H9 (cell line): ENCODE measurements at regions not wholly inside any gene's neighbourhood (a gene's known extent, or its start where the extent isn't known, plus 50 kb on each side); places are given as distances from the start of the nearest gene placed in this dataset.

ENCODE experiments used
- DNase-seq: peaks from one replicate; pipeline ENCODE4 v3.0.0-alpha.2; 2017
- H2AFZ ChIP-seq: one replicate; pipeline ENCODE4 v1.6.1; 2013; ENCODE audit warnings: mild to moderate bottlenecking, low read length, control low read depth, moderate library complexity
- H2AK5ac ChIP-seq: 2 replicates; pipeline ENCODE4 v1.6.1; 2013; ENCODE audit warnings: low read length, control low read depth, mixed read lengths; ENCODE audit not compliant: insufficient read length
- H2BK120ac ChIP-seq: one replicate; pipeline ENCODE4 v1.6.1; 2013; ENCODE audit warnings: low read depth, mild to moderate bottlenecking, low read length, control low read depth, inconsistent platforms; ENCODE audit not compliant: poor library complexity, severe bottlenecking
- H2BK12ac ChIP-seq: 2 replicates; pipeline ENCODE4 v1.6.1; 2013; ENCODE audit warnings: low read length, control low read depth, mixed read lengths, low read depth; ENCODE audit not compliant: insufficient read length
- H2BK15ac ChIP-seq: 2 replicates; pipeline ENCODE4 v1.6.1; 2013; ENCODE audit warnings: low read depth, low read length, control low read depth
- H2BK20ac ChIP-seq: one replicate; pipeline ENCODE4 v1.6.1; 2013; ENCODE audit warnings: low read depth, mild to moderate bottlenecking, low read length, control low read depth, inconsistent platforms; ENCODE audit not compliant: poor library complexity, severe bottlenecking
- H2BK5ac ChIP-seq: 2 replicates; pipeline ENCODE4 v1.6.1; 2013; ENCODE audit warnings: low read length, control low read depth, mixed read lengths; ENCODE audit not compliant: insufficient read length
- H3K14ac ChIP-seq: 2 replicates; pipeline ENCODE4 v1.6.1; 2013; ENCODE audit warnings: low read length, control low read depth; ENCODE audit not compliant: insufficient read depth
- H3K18ac ChIP-seq: 2 replicates; pipeline ENCODE4 v1.6.1; 2013; ENCODE audit warnings: low read depth, mild to moderate bottlenecking, mixed read lengths, low read length, control low read depth; ENCODE audit not compliant: insufficient read length
- H3K23ac ChIP-seq: 2 replicates; pipeline ENCODE4 v1.6.1; 2013; ENCODE audit warnings: low read length, control low read depth, mixed read lengths, low read depth; ENCODE audit not compliant: insufficient read length
- H3K23me2 ChIP-seq: 2 replicates; pipeline ENCODE4 v1.6.1; 2013; ENCODE audit warnings: low read depth, mild to moderate bottlenecking, mixed read lengths, low read length, control low read depth; ENCODE audit not compliant: insufficient read length, poor library complexity, severe bottlenecking
- H3K27ac ChIP-seq: 2 replicates; pipeline ENCODE4 v1.5.1; 2013; ENCODE audit warnings: low read length, control low read depth, mixed read lengths, low read depth; ENCODE audit not compliant: insufficient read length
- H3K27me3 ChIP-seq: 2 replicates; pipeline ENCODE4 v1.6.1; 2013; ENCODE audit warnings: low read length, control low read depth, inconsistent platforms; ENCODE audit not compliant: insufficient read depth
- H3K4ac ChIP-seq: 2 replicates; pipeline ENCODE4 v1.6.1; 2013; ENCODE audit warnings: low read depth, mild to moderate bottlenecking, control low read depth, inconsistent platforms, low read length, moderate library complexity
- H3K4me1 ChIP-seq: 2 replicates; pipeline ENCODE4 v1.6.1; 2013; ENCODE audit warnings: low read length, control low read depth, inconsistent platforms; ENCODE audit not compliant: insufficient read depth
- H3K4me2 ChIP-seq: 2 replicates; pipeline ENCODE4 v1.6.1; 2013; ENCODE audit warnings: low read length, control low read depth, mixed read lengths; ENCODE audit not compliant: insufficient read length, insufficient read depth
- H3K56ac ChIP-seq: 2 replicates; pipeline ENCODE4 v1.6.1; 2013; ENCODE audit warnings: low read depth, mild to moderate bottlenecking, mixed read lengths, low read length, control low read depth; ENCODE audit not compliant: insufficient read length
- H3K79me1 ChIP-seq: 2 replicates; pipeline ENCODE4 v1.6.1; 2013; ENCODE audit warnings: low read depth, mild to moderate bottlenecking, moderate library complexity, low read length, control low read depth, inconsistent platforms; ENCODE audit not compliant: insufficient read depth, poor library complexity, severe bottlenecking
- H3K79me2 ChIP-seq: 2 replicates; pipeline ENCODE4 v1.6.1; 2013; ENCODE audit warnings: low read length, control low read depth, inconsistent platforms; ENCODE audit not compliant: insufficient read depth
- H3K9ac ChIP-seq: 2 replicates; pipeline ENCODE4 v1.6.1; 2013; ENCODE audit warnings: low read length, control low read depth, mixed read lengths; ENCODE audit not compliant: insufficient read length; ENCODE audit errors: extremely low read depth
- H3K9me3 ChIP-seq: one replicate; pipeline ENCODE4 v1.6.1; 2013; ENCODE audit warnings: low read depth, low read length, inconsistent platforms; ENCODE audit not compliant: control insufficient read depth
- H3T11ph ChIP-seq: one replicate; pipeline ENCODE4 v1.6.1; 2013; ENCODE audit warnings: mild to moderate bottlenecking, low read length, control low read depth, inconsistent platforms
- H4K20me1 ChIP-seq: one replicate; pipeline ENCODE4 v1.6.1; 2013; ENCODE audit not compliant: control insufficient read depth, insufficient read length, insufficient read depth
- H4K5ac ChIP-seq: 2 replicates; pipeline ENCODE4 v1.6.1; 2013; ENCODE audit warnings: low read depth, mild to moderate bottlenecking, mixed read lengths, low read length, control low read depth; ENCODE audit not compliant: insufficient read length
- H4K8ac ChIP-seq: replicated peaks from 2 replicates; pipeline ENCODE4 v1.6.1; 2013; ENCODE audit warnings: low read length, control low read depth, mixed read lengths, low read depth; ENCODE audit not compliant: insufficient read length
- H4K91ac ChIP-seq: 2 replicates; pipeline ENCODE4 v1.6.1; 2013; ENCODE audit warnings: low read depth, mild to moderate bottlenecking, moderate library complexity, mixed read lengths, low read length, control low read depth; ENCODE audit not compliant: insufficient read length
- H3K27ac Mint-ChIP-seq, 3 experiments: 2 replicates in 2 of 3; 3 replicates in 1 of 3; pipeline ENCODE4 v1.8.0; 2020 to 2021; ENCODE audit warnings: mixed read lengths in 3 of 3, mild to moderate bottlenecking in 1 of 3, moderate library complexity in 1 of 3
- H3K27me3 Mint-ChIP-seq: 2 replicates; pipeline ENCODE4 v1.8.0; 2021; ENCODE audit warnings: low read depth, mild to moderate bottlenecking, moderate library complexity, mixed read lengths
- H3K36me3 Mint-ChIP-seq, 3 experiments: 2 replicates in 2 of 3; 3 replicates in 1 of 3; pipeline ENCODE4 v1.8.0; 2020 to 2021; ENCODE audit warnings: low read depth in 3 of 3, mixed read lengths in 3 of 3; ENCODE audit not compliant: insufficient read depth in 1 of 3
- H3K4me1 Mint-ChIP-seq, 2 experiments: 2 replicates each; pipeline ENCODE4 v1.8.0; 2020; ENCODE audit warnings: mixed read lengths in 2 of 2
- H3K4me3 Mint-ChIP-seq, 2 experiments: 2 replicates in 1 of 2; 3 replicates in 1 of 2; pipeline ENCODE4 v1.8.0; 2020 to 2021; ENCODE audit warnings: mild to moderate bottlenecking in 2 of 2, mixed read lengths in 2 of 2, moderate library complexity in 1 of 2
- H3K9me3 Mint-ChIP-seq, 2 experiments: 2 replicates in 1 of 2; 3 replicates in 1 of 2; pipeline ENCODE4 v1.8.0; 2020; ENCODE audit warnings: mild to moderate bottlenecking in 2 of 2, mixed read lengths in 2 of 2, moderate library complexity in 1 of 2
- WGBS: extraction: QIAGEN DNeasy Blood & Tissue Kit; methylation state at CpG from one replicate; pipeline ENCODE4 v1.1.7; 2013; ENCODE audit warnings: missing lambda C conversion rate, low lambda C conversion rate, mixed read lengths; ENCODE audit not compliant: insufficient read length; ENCODE audit errors: extremely low coverage; 5-methylcytosine and 5-hydroxymethylcytosine counted together
- TF ChIP-seq, protein P1 (sequence below): fragments of 200-600 bp; sonication (generic); conservative IDR thresholded peaks from 3 replicates; pipeline ENCODE4 v1.8.0; 2021; ENCODE audit warnings: antibody characterized with exemption, mild to moderate bottlenecking

DNA sequence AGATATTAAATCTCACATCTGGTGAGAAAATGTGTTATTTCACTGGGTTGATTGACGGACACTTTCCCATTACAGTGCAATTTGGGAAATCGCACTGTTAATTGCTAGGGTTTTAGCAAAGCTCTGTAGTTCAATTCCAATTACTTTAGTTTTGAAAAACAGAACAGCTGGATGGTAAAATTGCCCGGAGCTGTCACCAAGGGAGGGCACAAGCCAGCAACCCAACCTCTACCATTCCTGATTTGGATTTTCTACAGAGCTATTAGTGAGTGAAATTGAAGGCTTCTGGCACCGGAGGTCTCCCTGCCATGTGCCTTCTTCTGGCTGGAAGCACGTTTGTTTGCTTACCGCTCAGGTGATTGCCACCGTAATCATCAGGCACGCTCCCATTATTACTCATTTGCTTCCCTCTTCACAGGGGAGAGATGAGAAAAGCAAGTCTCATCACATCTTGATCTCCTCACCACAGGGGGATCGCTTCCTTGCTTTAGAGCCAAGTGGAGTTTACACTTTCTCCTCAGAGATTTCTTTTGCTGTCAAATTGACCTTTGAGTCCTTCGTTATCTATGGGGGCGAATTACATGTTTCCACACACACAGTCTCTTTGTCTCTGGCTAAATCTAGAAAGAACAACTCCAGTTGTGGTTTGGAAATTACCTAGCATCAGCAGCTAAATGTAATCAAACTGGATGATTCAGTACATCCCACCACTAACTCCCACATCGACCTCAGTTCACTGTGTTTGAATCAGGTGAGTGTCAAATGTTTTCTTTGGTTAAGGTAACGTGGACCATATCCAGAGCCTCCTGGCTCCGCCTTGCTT, 421.7 kb upstream of the GOLIM4 start:
- H3K9ac ChIP-seq, result no peak overlapping the region
- no peak overlapping the region for H3K14ac ChIP-seq
- no peak overlapping the region for H2AK5ac ChIP-seq
- no peak overlapping the region for H3K18ac ChIP-seq
- H2BK12ac ChIP-seq, result no peak overlapping the region
- Mint-ChIP-seq H3K36me3 (peaks cover 0 to 5% (median 0%) of the 10 kb centered on the region in 3 experiments; a peak in 3 of 7 replicates), H3K27ac (peak overlapping the region in 1 of 3 experiments; percentile 5; a peak in 2 of 7 replicates), H3K27me3 (no peaks in the 10 kb centered on the region), H3K9me3 (no peaks in the 10 kb centered on the region), H3K4me3 (no peak overlapping the region; a peak in 1 of 5 replicates), H3K4me1 (peaks cover 54 to 64% of the 10 kb centered on the region in 2 experiments)
- no peaks in the 10 kb centered on the region for H3K23me2 ChIP-seq
- no peak overlapping the region for H3K27ac ChIP-seq
- H4K5ac ChIP-seq, result no peak overlapping the region
- TF ChIP-seq, protein P1, sequence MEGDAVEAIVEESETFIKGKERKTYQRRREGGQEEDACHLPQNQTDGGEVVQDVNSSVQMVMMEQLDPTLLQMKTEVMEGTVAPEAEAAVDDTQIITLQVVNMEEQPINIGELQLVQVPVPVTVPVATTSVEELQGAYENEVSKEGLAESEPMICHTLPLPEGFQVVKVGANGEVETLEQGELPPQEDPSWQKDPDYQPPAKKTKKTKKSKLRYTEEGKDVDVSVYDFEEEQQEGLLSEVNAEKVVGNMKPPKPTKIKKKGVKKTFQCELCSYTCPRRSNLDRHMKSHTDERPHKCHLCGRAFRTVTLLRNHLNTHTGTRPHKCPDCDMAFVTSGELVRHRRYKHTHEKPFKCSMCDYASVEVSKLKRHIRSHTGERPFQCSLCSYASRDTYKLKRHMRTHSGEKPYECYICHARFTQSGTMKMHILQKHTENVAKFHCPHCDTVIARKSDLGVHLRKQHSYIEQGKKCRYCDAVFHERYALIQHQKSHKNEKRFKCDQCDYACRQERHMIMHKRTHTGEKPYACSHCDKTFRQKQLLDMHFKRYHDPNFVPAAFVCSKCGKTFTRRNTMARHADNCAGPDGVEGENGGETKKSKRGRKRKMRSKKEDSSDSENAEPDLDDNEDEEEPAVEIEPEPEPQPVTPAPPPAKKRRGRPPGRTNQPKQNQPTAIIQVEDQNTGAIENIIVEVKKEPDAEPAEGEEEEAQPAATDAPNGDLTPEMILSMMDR, result no peak
- no peak overlapping the region for H4K8ac ChIP-seq
- H3K4ac ChIP-seq, result no peak overlapping the region
- H3K79me1 ChIP-seq, result no peaks in the 10 kb centered on the region
- H3K27me3 ChIP-seq, result no peaks in the 10 kb centered on the region
- H3T11ph ChIP-seq, result no peak overlapping the region
- no peak overlapping the region for H2AFZ ChIP-seq
- no peak overlapping the region for H3K23ac ChIP-seq
- no peak overlapping the region for H2BK15ac ChIP-seq
- DNase-seq, result peak; percentile 34
- no peak overlapping the region for H2BK20ac ChIP-seq
- no peak overlapping the region for H4K91ac ChIP-seq
- no peak overlapping the region for H3K4me2 ChIP-seq
- no CpG with 5 or more reads among the region's 14 CpGs for WGBS
- no peaks in the 10 kb centered on the region for H4K20me1 ChIP-seq
- no peaks in the 10 kb centered on the region for H3K79me2 ChIP-seq
- no peak overlapping the region for H2BK120ac ChIP-seq
- H3K9me3 ChIP-seq, result no peaks in the 10 kb centered on the region
- H2BK5ac ChIP-seq, result no peak overlapping the region
- H3K56ac ChIP-seq, result no peak overlapping the region
- peaks cover 7% of the 10 kb centered on the region; the same call in 1 of the 2 replicates for H3K4me1 ChIP-seq
